NB4 (cell line): ENCODE measurements at regions not wholly inside any gene's neighbourhood (a gene's known extent, or its start where the extent isn't known, plus 50 kb on each side); places are given as distances from the start of the nearest gene placed in this dataset.

Experiments used
- DNase-seq: peaks from one replicate; pipeline ENCODE4 v3.0.0; 2010; ENCODE audit warnings: low read depth
- H3K4me3 ChIP-seq: one replicate; pipeline ENCODE4 v1.5.1; 2011; ENCODE audit warnings: mild to moderate bottlenecking, low read depth, low read length, moderate library complexity
- MYC ChIP-seq: IDR thresholded peaks from 2 replicates; pipeline ENCODE4 v1.6.1; 2011; ENCODE audit warnings: low read depth, low read length
- POLR2A ChIP-seq: IDR thresholded peaks from 2 replicates; pipeline ENCODE4 v1.6.1; 2011; ENCODE audit warnings: mild to moderate bottlenecking; ENCODE audit not compliant: insufficient read length; ENCODE audit errors: extremely low read depth
- TF ChIP-seq, protein P1 (sequence below): IDR thresholded peaks from 2 replicates; pipeline ENCODE4 v1.6.1; 2011; ENCODE audit warnings: low read depth, low read length
- TF ChIP-seq, protein P2 (sequence below): IDR thresholded peaks from one replicate; pipeline ENCODE4 v1.5.1; 2012; ENCODE audit warnings: low read depth, low read length

DNA sequence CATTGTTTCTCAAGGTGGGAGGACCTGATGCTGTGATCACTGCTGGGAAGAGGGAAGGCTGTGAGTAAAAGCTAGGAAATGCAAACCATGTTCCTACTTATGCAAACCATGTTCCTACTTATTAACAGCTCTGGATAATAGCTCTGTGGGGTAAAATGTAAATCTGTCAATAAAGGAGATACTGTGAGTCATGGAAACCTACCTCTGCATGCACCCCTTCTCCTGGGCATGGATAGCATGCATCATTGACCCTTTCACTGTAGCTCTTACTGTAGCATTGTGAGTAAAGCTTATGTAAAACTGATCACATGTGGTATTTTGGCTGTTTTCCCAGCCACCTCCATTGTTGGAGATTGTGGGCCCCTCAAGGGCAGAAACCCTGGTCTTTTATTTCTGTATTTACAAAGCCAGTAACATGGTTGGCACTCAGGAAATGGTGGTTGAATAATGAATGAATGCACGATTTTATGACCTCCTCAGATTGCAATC, 253.7 kb downstream of the GRIN2B start:
- no peak for TF ChIP-seq MYC
- no peak for TF ChIP-seq POLR2A
- no peak for DNase-seq
- no peak overlapping the region for H3K4me3 ChIP-seq

DNA sequence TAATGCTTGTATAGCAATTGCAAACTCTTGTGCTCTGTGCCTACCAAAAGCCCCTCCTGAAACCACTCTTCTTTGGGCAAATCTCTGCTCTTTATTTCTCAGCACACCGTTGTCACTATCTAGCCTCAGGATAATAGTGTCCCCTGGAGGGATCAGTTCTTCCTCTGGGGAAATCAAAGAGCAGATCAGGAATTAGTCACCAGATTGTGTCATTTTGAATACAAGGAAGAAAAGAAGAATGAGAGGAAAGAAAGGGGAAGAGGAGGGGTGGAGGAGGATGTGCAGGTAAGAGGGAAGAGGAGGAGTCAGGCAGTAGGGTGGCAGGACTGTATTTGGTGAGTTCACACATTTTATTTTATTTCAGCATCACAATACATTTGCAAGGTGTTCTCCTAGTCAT, 256.4 kb downstream of the GRIN2B start:
- no peak for DNase-seq
- TF ChIP-seq, protein P1, sequence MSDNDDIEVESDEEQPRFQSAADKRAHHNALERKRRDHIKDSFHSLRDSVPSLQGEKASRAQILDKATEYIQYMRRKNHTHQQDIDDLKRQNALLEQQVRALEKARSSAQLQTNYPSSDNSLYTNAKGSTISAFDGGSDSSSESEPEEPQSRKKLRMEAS = no peak
- TF ChIP-seq, protein P2, sequence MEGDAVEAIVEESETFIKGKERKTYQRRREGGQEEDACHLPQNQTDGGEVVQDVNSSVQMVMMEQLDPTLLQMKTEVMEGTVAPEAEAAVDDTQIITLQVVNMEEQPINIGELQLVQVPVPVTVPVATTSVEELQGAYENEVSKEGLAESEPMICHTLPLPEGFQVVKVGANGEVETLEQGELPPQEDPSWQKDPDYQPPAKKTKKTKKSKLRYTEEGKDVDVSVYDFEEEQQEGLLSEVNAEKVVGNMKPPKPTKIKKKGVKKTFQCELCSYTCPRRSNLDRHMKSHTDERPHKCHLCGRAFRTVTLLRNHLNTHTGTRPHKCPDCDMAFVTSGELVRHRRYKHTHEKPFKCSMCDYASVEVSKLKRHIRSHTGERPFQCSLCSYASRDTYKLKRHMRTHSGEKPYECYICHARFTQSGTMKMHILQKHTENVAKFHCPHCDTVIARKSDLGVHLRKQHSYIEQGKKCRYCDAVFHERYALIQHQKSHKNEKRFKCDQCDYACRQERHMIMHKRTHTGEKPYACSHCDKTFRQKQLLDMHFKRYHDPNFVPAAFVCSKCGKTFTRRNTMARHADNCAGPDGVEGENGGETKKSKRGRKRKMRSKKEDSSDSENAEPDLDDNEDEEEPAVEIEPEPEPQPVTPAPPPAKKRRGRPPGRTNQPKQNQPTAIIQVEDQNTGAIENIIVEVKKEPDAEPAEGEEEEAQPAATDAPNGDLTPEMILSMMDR = no peak
- TF ChIP-seq POLR2A (no peak), MYC (no peak)
- no peak overlapping the region for H3K4me3 ChIP-seq

DNA sequence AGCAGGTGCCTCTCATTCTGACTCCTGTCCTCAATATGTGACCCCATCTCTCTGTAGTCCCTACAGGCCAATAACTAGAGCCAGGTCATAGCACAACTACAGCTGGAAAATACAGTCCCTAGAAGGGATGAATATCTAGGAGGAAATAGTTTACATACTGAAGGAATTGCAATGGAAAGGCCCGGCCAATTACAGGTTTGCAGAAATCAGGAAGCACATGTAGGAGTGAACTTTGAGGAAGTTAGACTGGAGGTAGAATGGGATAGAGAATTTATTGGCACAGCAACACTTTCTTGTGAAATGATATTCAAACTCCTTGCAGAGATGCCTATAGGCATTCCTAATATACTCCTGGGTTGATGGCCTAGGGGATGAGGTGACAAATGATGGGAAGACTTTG, 257.3 kb downstream of the GRIN2B start:
- no peak overlapping the region for H3K4me3 ChIP-seq
- DNase-seq = no peak
- TF ChIP-seq, protein P2 = no peak
- TF ChIP-seq MYC (no peak), POLR2A (no peak)
- TF ChIP-seq, protein P1 = no peak

DNA sequence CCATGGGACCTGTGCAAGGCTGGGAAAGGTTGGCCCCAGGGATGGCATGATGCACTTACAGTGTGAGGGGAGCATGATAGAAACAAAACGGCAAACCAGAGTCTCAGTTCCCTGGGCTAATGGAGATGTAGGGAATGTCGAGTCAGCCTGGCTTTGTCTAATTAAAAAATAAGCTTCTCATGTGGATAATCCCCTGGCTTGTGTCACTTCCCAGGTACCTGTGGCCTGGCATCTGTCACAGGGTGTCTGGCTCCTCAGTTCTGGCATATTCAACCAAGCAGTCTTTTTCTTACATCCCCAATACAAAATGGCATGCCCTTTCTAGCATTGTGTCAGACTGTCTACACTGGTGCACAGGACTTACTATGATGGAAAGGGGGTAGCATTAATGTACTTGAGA, 261.4 kb downstream of the GRIN2B start:
- no peak overlapping the region for H3K4me3 ChIP-seq
- TF ChIP-seq, protein P2 = no peak
- TF ChIP-seq, protein P1 = no peak
- TF ChIP-seq MYC (no peak), POLR2A (no peak)
- no peak for DNase-seq

DNA sequence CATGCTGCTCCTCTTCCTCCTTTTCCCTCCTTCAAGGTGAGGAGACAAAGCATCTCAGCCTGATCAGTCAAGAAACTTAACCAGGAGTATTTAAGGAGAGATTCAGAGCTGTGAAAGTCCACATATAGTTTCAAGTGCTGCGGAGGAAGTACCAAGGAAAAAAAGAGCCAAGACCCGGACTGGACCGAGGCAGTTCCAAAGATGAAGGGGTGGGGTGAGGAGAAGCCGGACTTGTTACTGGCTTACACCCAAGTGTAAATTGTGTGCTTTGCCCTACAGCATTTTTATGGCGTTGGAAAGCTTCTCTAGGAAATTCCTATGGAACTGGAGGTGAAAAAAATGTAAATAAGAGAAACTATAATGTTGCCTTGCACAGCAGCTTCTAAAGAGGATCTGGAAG, 263.1 kb downstream of the GRIN2B start:
- no peak overlapping the region for H3K4me3 ChIP-seq
- no peak for TF ChIP-seq POLR2A
- no peak for DNase-seq

DNA sequence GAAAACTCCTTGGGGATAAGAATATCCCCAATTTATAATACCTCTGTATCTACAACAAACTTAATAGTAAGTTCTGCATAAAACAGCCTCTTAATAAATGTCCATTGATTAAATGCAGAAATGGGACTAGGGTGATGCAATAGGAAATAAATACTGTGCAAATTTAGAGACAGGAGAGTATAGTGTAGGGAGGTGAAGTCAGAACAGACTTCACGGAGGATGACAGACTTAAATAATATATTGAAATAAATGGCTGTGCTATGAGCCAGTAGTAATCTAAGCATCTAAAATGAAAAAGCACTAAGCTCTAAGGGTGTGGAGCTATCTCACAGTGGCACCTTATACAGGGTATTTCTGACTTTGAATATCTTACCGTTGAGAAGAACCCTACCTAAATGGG, 265.3 kb downstream of the GRIN2B start:
- DNase-seq = no peak
- no peak for TF ChIP-seq MYC
- TF ChIP-seq, protein P1 = no peak
- TF ChIP-seq, protein P2 = no peak
- no peak for TF ChIP-seq POLR2A
- H3K4me3 ChIP-seq = no peak overlapping the region

DNA sequence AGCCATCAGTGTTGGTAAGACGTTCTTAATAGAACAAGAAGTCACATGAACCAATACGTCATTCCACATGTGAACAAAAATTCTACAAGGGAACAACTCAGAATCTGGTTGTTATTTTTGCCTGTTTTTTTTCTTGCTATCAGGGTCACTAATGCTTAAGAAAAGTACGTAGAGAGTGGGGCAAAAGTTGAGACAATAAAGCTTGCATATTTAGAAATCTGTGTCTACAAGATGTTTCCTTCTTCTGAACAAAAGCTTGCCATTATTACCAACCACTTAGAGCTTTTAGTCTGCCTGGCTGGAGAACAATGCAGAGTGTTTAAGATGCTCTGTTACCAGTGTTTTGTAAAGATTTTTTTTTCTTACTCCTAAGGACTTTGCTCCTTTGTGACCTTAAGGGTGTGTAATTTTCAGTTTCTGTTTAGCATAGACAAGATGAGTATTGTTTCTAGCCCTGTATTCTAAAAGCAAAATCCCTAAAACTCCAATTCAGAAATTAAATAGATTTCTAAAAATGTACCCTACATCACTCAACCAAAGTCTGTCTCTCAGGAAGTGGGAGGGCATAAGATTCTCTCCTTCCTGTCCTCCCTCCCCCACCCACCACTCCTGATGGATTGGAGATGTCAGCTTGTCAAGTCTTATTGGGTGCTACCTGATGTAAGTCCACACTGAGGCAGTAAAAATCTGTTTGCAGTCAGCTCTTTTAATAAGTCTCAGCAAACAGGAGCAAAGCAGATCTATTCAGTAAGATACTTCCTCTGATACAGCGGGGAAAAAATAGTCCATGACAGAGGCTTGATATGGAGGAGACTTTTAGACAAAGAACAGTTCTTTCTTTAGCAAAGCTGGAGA, 267.6 kb downstream of the GRIN2B start:
- no peak overlapping the region for H3K4me3 ChIP-seq
- TF ChIP-seq, protein P1 = no peak
- TF ChIP-seq, protein P2 = no peak
- no peak for TF ChIP-seq POLR2A
- TF ChIP-seq MYC = no peak
- DNase-seq = no peak
